ENCODE measurements at regions not wholly inside any gene's neighbourhood (a gene's known extent, or its start where the extent isn't known, plus 50 kb on each side); places are given as distances from the start of the nearest gene placed in this dataset.

DNA sequence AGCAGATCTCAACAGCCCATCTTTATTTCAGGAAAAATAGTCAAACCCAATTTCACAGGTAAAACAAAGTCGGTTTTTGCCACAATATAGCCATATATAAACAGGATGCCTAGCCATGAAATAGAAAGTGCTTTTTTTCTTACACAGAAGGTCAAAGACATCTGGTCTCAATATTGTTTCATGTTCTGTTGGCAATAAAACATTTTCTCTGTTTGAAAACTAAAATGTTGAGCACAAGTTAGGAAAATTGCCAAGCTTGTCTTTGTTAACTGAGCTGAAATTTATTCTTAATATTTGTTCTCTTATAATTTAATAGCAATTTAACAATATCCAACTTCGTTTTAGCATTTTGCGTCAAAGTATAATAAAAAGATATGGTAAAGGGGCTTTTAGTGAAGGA, 673.4 kb downstream of the DTWD2 start:
- TF ChIP-seq BCL3 (IDR thresholded peaks at IDR 0.05) (no peak), CTCF (IDR thresholded peaks at IDR 0.05) (no peak), EP300 (IDR thresholded peaks at IDR 0.05) (no peak), RFX5 (IDR thresholded peaks at IDR 0.05) (no peak)
